ENCODE measurements at regions not wholly inside any gene's neighbourhood (a gene's known extent, or its start where the extent isn't known, plus 50 kb on each side); places are given as distances from the start of the nearest gene placed in this dataset.

DNA sequence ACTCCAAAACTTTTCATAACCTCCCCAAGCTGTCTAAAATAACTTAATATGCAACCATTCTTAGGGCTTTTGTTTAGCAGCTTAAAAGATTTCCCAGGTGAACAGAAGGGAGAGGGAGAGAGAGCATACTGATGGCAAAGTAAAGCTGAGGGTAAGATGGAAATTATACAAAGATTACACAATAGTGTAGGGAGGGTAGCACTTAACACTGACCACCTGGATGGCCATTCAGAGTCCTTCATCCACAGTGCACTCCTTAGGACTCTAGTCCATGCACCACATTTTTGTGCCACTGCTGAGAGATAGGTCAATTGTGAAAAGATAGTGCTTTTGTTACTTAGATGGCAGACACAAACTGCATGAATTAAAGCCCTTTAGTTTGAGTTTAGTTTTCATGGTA is 574.6 kb downstream of the LMO4 start:
- TF ChIP-seq, protein P1, sequence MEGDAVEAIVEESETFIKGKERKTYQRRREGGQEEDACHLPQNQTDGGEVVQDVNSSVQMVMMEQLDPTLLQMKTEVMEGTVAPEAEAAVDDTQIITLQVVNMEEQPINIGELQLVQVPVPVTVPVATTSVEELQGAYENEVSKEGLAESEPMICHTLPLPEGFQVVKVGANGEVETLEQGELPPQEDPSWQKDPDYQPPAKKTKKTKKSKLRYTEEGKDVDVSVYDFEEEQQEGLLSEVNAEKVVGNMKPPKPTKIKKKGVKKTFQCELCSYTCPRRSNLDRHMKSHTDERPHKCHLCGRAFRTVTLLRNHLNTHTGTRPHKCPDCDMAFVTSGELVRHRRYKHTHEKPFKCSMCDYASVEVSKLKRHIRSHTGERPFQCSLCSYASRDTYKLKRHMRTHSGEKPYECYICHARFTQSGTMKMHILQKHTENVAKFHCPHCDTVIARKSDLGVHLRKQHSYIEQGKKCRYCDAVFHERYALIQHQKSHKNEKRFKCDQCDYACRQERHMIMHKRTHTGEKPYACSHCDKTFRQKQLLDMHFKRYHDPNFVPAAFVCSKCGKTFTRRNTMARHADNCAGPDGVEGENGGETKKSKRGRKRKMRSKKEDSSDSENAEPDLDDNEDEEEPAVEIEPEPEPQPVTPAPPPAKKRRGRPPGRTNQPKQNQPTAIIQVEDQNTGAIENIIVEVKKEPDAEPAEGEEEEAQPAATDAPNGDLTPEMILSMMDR (IDR thresholded peaks at IDR 0.05; ENCODE audit: insufficient read depth, low read length, poor library complexity, severe bottlenecking), result no peak
- H3K27me3 ChIP-seq (ENCODE audit: control insufficient read depth, insufficient read depth, low read length), result no peaks in the 10 kb centered on the region
- DNase-seq (ENCODE audit: low read depth), result no peak
- H3K36me3 ChIP-seq (ENCODE audit: control insufficient read depth, insufficient read depth, low read length), result no peaks in the 10 kb centered on the region
- H3K4me3 ChIP-seq (ENCODE audit: low read depth, low read length), result no peak overlapping the region

DNA sequence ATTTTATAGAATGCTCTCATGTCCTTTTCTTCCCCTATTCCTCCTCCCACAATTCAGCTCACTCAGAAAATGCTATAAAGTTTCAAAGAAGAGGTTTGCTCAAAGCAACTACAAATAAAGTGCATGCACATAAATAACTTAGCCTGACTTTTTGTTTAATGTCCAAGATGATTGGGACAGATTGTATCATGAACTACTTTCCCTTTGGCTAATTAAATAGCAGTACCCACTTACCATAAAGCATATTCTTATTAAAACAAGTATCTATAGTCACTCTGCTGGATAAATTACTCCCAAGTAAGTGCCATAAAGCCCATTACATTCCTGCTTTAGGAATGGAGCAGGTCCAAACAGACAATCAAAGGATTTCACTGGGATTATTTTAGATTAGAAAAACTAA is 576.0 kb downstream of the LMO4 start:
- H3K27me3 ChIP-seq (ENCODE audit: control insufficient read depth, insufficient read depth, low read length), result no peaks in the 10 kb centered on the region
- TF ChIP-seq, protein P1 (IDR thresholded peaks at IDR 0.05; ENCODE audit: insufficient read depth, low read length, poor library complexity, severe bottlenecking), result no peak
- no peak overlapping the region for H3K4me3 ChIP-seq (ENCODE audit: low read depth, low read length)
- H3K36me3 ChIP-seq (ENCODE audit: control insufficient read depth, insufficient read depth, low read length), result no peaks in the 10 kb centered on the region
- DNase-seq (ENCODE audit: low read depth), result no peak

DNA sequence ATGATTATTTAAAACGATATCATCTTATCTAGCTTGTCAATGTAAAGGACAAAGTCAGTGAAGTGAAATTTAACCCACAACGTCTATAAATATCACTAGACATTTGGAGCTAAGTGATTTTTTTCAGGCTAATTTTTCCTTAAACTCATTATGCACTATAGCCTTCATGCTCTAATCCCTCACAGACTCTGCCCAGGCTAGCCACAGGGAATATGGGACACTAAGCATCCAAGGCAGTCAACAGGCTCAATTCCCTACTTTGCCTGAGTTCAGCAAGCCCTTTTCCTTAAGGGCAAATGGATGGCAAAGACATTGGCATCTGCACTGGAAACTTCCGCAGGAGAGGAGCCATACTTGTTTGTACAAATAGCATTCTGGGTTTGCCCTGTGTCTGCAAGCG is 577.0 kb downstream of the LMO4 start:
- TF ChIP-seq, protein P1 (IDR thresholded peaks at IDR 0.05; ENCODE audit: insufficient read depth, low read length, poor library complexity, severe bottlenecking), result no peak
- Histone ChIP-seq H3K27me3 (ENCODE audit: control insufficient read depth, insufficient read depth, low read length) (no peaks in the 10 kb centered on the region), H3K4me3 (ENCODE audit: low read depth, low read length) (no peak overlapping the region), H3K36me3 (ENCODE audit: control insufficient read depth, insufficient read depth, low read length) (no peaks in the 10 kb centered on the region)
- DNase-seq (ENCODE audit: low read depth), result no peak

DNA sequence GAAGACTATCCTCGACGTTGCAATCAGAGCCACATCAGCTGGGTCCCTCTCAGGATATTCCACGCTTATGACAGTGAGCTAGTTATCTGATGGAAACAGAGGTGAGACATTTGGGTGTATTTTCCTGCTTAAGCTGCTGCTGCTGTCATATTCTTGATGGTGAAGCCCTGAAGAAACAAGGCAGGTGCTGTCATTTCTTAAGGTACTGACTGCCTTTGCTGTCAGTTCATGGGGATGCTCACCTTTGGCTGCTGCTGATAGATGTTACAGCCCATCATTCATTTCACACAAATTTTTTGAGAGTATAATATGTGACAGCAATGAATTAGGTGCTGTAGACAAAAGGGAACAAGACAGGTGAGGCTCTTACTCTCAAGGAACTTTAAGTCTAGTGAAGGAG is 577.4 kb downstream of the LMO4 start:
- Histone ChIP-seq H3K4me3 (ENCODE audit: low read depth, low read length) (no peak overlapping the region), H3K27me3 (ENCODE audit: control insufficient read depth, insufficient read depth, low read length) (no peaks in the 10 kb centered on the region), H3K36me3 (ENCODE audit: control insufficient read depth, insufficient read depth, low read length) (no peaks in the 10 kb centered on the region)
- TF ChIP-seq, protein P1 (IDR thresholded peaks at IDR 0.05; ENCODE audit: insufficient read depth, low read length, poor library complexity, severe bottlenecking), result no peak
- DNase-seq (ENCODE audit: low read depth), result no peak

DNA sequence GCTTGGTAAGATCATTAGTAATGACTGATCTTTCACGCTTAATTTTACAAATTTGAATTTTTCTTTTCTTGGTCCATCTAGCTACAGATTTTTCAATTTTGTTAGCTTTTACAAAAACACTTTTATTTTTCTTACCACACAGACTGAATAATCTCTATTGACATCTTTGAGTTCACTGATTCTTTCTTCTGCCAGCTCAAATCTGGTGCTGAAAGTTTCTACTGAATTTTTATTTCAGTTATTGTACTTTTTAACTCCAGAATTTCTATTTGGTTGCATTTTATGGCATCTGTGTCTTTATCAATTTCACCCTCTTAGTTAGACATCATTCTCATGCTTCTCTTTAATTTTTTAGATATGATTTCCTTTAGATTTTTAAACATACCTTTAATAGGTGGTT is 584.7 kb downstream of the LMO4 start:
- TF ChIP-seq, protein P1 (IDR thresholded peaks at IDR 0.05; ENCODE audit: insufficient read depth, low read length, poor library complexity, severe bottlenecking), result no peak
- no peaks in the 10 kb centered on the region for H3K36me3 ChIP-seq (ENCODE audit: control insufficient read depth, insufficient read depth, low read length)
- H3K4me3 ChIP-seq (ENCODE audit: low read depth, low read length), result no peak overlapping the region
- DNase-seq (ENCODE audit: low read depth), result no peak
- no peaks in the 10 kb centered on the region for H3K27me3 ChIP-seq (ENCODE audit: control insufficient read depth, insufficient read depth, low read length)

DNA sequence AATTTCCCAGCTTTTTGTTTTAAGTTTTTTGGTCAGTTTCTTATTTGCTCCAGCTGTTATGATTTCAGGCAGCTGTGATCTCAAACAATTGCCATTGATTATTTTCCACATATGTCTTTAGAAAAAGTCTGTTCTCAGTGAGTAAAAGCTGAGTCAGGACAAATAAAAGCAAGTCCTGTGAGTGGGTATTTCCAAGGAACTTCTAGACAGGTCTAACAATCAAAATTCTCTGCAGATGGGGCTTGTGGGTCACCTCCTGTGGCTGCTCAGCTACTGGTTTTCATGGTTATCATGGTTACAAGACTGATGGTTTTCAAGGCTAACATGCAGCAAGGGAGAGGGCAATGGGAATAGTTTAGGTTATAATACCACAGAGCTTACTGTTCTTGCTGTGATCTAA is 585.7 kb downstream of the LMO4 start:
- Histone ChIP-seq H3K36me3 (ENCODE audit: control insufficient read depth, insufficient read depth, low read length) (no peaks in the 10 kb centered on the region), H3K27me3 (ENCODE audit: control insufficient read depth, insufficient read depth, low read length) (no peaks in the 10 kb centered on the region), H3K4me3 (ENCODE audit: low read depth, low read length) (no peak overlapping the region)
- no peak for DNase-seq (ENCODE audit: low read depth)
- TF ChIP-seq, protein P1 (IDR thresholded peaks at IDR 0.05; ENCODE audit: insufficient read depth, low read length, poor library complexity, severe bottlenecking), result no peak
